ENCODE measurements at regions not wholly inside any gene's neighbourhood (a gene's known extent, or its start where the extent isn't known, plus 50 kb on each side); places are given as distances from the start of the nearest gene placed in this dataset.

GRCh38 chr9:1837453-1838084 lies 177.6 kb upstream of the SMARCA2 start:
- no peaks in the 10 kb centered on the region for H3K9me3 Mint-ChIP-seq
- no peak overlapping the region for H3K4me3 Mint-ChIP-seq
- H3K36me3 Mint-ChIP-seq = no peaks in the 10 kb centered on the region
- no peaks in the 10 kb centered on the region for H3K4me1 Mint-ChIP-seq
- DNase-seq = no peak
- H3K27ac Mint-ChIP-seq = no peak overlapping the region
- POLR2A ChIA-PET = no interaction called here
- no peak for ATAC-seq
- peaks cover 0 to 18% (median 4%) of the 10 kb centered on the region in 5 donors for H3K27me3 Mint-ChIP-seq

- no peaks in the 10 kb centered on the region for H3K4me1 Mint-ChIP-seq
- ATAC-seq (no peak), DNase-seq (no peak)
- peaks cover 0 to 18% (median 4%) of the 10 kb centered on the region in 5 donors for H3K27me3 Mint-ChIP-seq
- H3K36me3 Mint-ChIP-seq = no peaks in the 10 kb centered on the region
- no peak overlapping the region for H3K4me3 Mint-ChIP-seq
- no peak overlapping the region for H3K27ac Mint-ChIP-seq
- POLR2A ChIA-PET = no interaction called here
- H3K9me3 Mint-ChIP-seq = no peaks in the 10 kb centered on the region
Measured at GRCh38 chr9:1839909-1840308, 175.2 kb upstream of the SMARCA2 start.

GRCh38 chr9:1845425-1845824 lies 169.7 kb upstream of the SMARCA2 start:
- POLR2A ChIA-PET = no interaction called here

GRCh38 chr9:1855726-1856125 lies 159.4 kb upstream of the SMARCA2 start:
- peaks cover 0 to 1% (median 0%) of the 10 kb centered on the region in 4 donors for H3K4me1 Mint-ChIP-seq
- peaks cover 11 to 33% (median 13%) of the 10 kb centered on the region in 5 donors for H3K27me3 Mint-ChIP-seq
- POLR2A ChIA-PET = no interaction called here
- DNase-seq (no peak), ATAC-seq (no peak)
- no peak overlapping the region for H3K4me3 Mint-ChIP-seq
- H3K27ac Mint-ChIP-seq = no peak overlapping the region
- H3K36me3 Mint-ChIP-seq = peaks cover 0 to 11% (median 4%) of the 10 kb centered on the region in 3 donors
- peaks cover 0 to 11% (median 8%) of the 10 kb centered on the region in 9 donors for H3K9me3 Mint-ChIP-seq

More at GRCh38 chr9:1845425-1845824, 169.7 kb upstream of the SMARCA2 start:
- Mint-ChIP-seq H3K4me1 (peaks cover 0 to 2% (median 0%) of the 10 kb centered on the region in 4 donors), H3K4me3 (no peak overlapping the region), H3K36me3 (no peaks in the 10 kb centered on the region), H3K27ac (no peak overlapping the region), H3K27me3 (peaks cover 0 to 26% (median 5%) of the 10 kb centered on the region in 5 donors), H3K9me3 (peaks cover 0 to 6% (median 0%) of the 10 kb centered on the region in 9 donors)
- ATAC-seq = no peak
- DNase-seq = no peak

- no peak overlapping the region for H3K4me3 Mint-ChIP-seq
- H3K4me1 Mint-ChIP-seq = peaks cover 5 to 15% (median 10%) of the 10 kb centered on the region in 4 donors
- peaks cover 0 to 18% (median 7%) of the 10 kb centered on the region in 9 donors for H3K9me3 Mint-ChIP-seq
- ATAC-seq = no peak
- peaks cover 11 to 33% (median 19%) of the 10 kb centered on the region in 5 donors for H3K27me3 Mint-ChIP-seq
- peaks cover 0 to 11% (median 4%) of the 10 kb centered on the region in 3 donors for H3K36me3 Mint-ChIP-seq
- H3K27ac Mint-ChIP-seq = no peak overlapping the region
- POLR2A ChIA-PET = no interaction called here
- DNase-seq = no peak
Measured at GRCh38 chr9:1857808-1858207, 157.3 kb upstream of the SMARCA2 start.

GRCh38 chr9:1869843-1870242 lies 145.3 kb upstream of the SMARCA2 start:
- Mint-ChIP-seq H3K36me3 (no peaks in the 10 kb centered on the region), H3K27me3 (peaks cover 0 to 6% (median 2%) of the 10 kb centered on the region in 5 donors), H3K9me3 (no peaks in the 10 kb centered on the region), H3K4me1 (peaks cover 0 to 2% (median 0%) of the 10 kb centered on the region in 4 donors), H3K4me3 (no peak overlapping the region), H3K27ac (no peak overlapping the region)
- POLR2A ChIA-PET = no interaction called here
- ATAC-seq = peak; percentile 41 to 57
- peak in 3 of 10 donors; percentile 3 to 27 (median 18) for DNase-seq

GRCh38 chr9:1870915-1871314 lies 144.2 kb upstream of the SMARCA2 start:
- H3K9me3 Mint-ChIP-seq = no peaks in the 10 kb centered on the region
- no peak overlapping the region for H3K4me3 Mint-ChIP-seq
- POLR2A ChIA-PET = no interaction called here
- DNase-seq (no peak), ATAC-seq (no peak)
- peaks cover 0 to 2% (median 0%) of the 10 kb centered on the region in 4 donors for H3K4me1 Mint-ChIP-seq
- no peak overlapping the region for H3K27ac Mint-ChIP-seq
- no peaks in the 10 kb centered on the region for H3K36me3 Mint-ChIP-seq
- peaks cover 0 to 6% (median 2%) of the 10 kb centered on the region in 5 donors for H3K27me3 Mint-ChIP-seq

- no peak overlapping the region for H3K4me3 Mint-ChIP-seq
- ATAC-seq (no peak), DNase-seq (no peak)
- POLR2A ChIA-PET = no interaction called here
- no peaks in the 10 kb centered on the region for H3K36me3 Mint-ChIP-seq
- H3K27ac Mint-ChIP-seq = peak overlapping the region in 1 of 10 donors; percentile 73
- H3K4me1 Mint-ChIP-seq = peaks cover 0 to 2% (median 0%) of the 10 kb centered on the region in 4 donors
- peaks cover 0 to 6% (median 2%) of the 10 kb centered on the region in 5 donors for H3K27me3 Mint-ChIP-seq
- no peaks in the 10 kb centered on the region for H3K9me3 Mint-ChIP-seq
Measured at GRCh38 chr9:1871626-1872419, 143.3 kb upstream of the SMARCA2 start.

- DNase-seq (no peak), ATAC-seq (no peak)
- no peaks in the 10 kb centered on the region for H3K36me3 Mint-ChIP-seq
- H3K9me3 Mint-ChIP-seq = no peaks in the 10 kb centered on the region
- peaks cover 0 to 2% (median 0%) of the 10 kb centered on the region in 4 donors for H3K4me1 Mint-ChIP-seq
- POLR2A ChIA-PET = no interaction called here
- H3K27me3 Mint-ChIP-seq = peaks cover 0 to 6% (median 2%) of the 10 kb centered on the region in 5 donors
- no peak overlapping the region for H3K4me3 Mint-ChIP-seq
- H3K27ac Mint-ChIP-seq = no peak overlapping the region
Measured at GRCh38 chr9:1875251-1875851, 139.8 kb upstream of the SMARCA2 start.

GRCh38 chr9:1875921-1876448 lies 139.2 kb upstream of the SMARCA2 start:
- ATAC-seq (no peak), DNase-seq (no peak)
- Mint-ChIP-seq H3K4me1 (peaks cover 0 to 2% (median 0%) of the 10 kb centered on the region in 4 donors), H3K27ac (peak overlapping the region in 1 of 10 donors; percentile 17), H3K27me3 (peaks cover 0 to 6% (median 2%) of the 10 kb centered on the region in 5 donors), H3K36me3 (no peaks in the 10 kb centered on the region), H3K4me3 (no peak overlapping the region), H3K9me3 (no peaks in the 10 kb centered on the region)
- POLR2A ChIA-PET = no interaction called here

GRCh38 chr9:1876891-1877496 lies 138.2 kb upstream of the SMARCA2 start:
- Mint-ChIP-seq H3K36me3 (no peaks in the 10 kb centered on the region), H3K4me3 (no peak overlapping the region), H3K9me3 (no peaks in the 10 kb centered on the region), H3K27ac (no peak overlapping the region), H3K4me1 (peaks cover 0 to 2% (median 0%) of the 10 kb centered on the region in 4 donors), H3K27me3 (peaks cover 0 to 6% (median 2%) of the 10 kb centered on the region in 5 donors)
- POLR2A ChIA-PET = no interaction called here
- DNase-seq (no peak), ATAC-seq (no peak)

GRCh38 chr9:1877951-1878350 lies 137.2 kb upstream of the SMARCA2 start:
- H3K4me3 Mint-ChIP-seq = no peak overlapping the region
- DNase-seq (no peak), ATAC-seq (no peak)
- POLR2A ChIA-PET = no interaction called here
- H3K9me3 Mint-ChIP-seq = no peaks in the 10 kb centered on the region
- no peak overlapping the region for H3K27ac Mint-ChIP-seq
- peaks cover 0 to 2% (median 0%) of the 10 kb centered on the region in 4 donors for H3K4me1 Mint-ChIP-seq
- no peaks in the 10 kb centered on the region for H3K36me3 Mint-ChIP-seq
- peaks cover 0 to 3% (median 2%) of the 10 kb centered on the region in 5 donors for H3K27me3 Mint-ChIP-seq

All from naive thymus-derived CD8-positive, alpha-beta T cell (primary cell).